Heart left ventricle (tissue), 16 donors: ENCODE measurements at regions not wholly inside any gene's neighbourhood (a gene's known extent, or its start where the extent isn't known, plus 50 kb on each side); places are given as distances from the start of the nearest gene placed in this dataset.

Experiments used
- ATAC-seq, 4 donors: fragments of 200-7000 bp; cut with Tn5 transposase; one replicate each; pipeline ENCODE4 v1.9.1; 2020 to 2022; ENCODE audit warnings: moderate library complexity in 4 of 4, mild to moderate bottlenecking in 3 of 4, moderate number of reproducible peaks in 1 of 4
- DNase-seq, 5 donors: peaks; one replicate each; pipeline ENCODE4 v3.0.0-alpha.2; 2020
- H3K27ac ChIP-seq, 12 donors: fragments of 200-600 bp; sonication (generic) in 4 of 12; one replicate each; pipeline versions ENCODE4 v1.5.0 to v1.8.0; 2016 to 2022; ENCODE audit warnings: mild to moderate bottlenecking in 2 of 12
- H3K27me3 ChIP-seq, 9 donors: fragments of 200-600 bp; sonication (generic) in 2 of 9; one replicate each; pipeline versions ENCODE4 v1.5.1 to v1.8.0; 2016 to 2022; ENCODE audit warnings: mild to moderate bottlenecking in 3 of 9
- H3K36me3 ChIP-seq, 9 donors: fragments of 200-600 bp; sonication (generic) in 2 of 9; one replicate each; pipeline versions ENCODE4 v1.5.0 to v1.8.0; 2018 to 2022; ENCODE audit warnings: mild to moderate bottlenecking in 2 of 9
- H3K4me1 ChIP-seq, 12 donors: fragments of 200-600 bp; sonication (generic) in 4 of 12; one replicate each; pipeline versions ENCODE4 v1.5.0 to v1.8.0; 2016 to 2022; ENCODE audit warnings: mild to moderate bottlenecking in 3 of 12
- H3K4me3 ChIP-seq, 12 donors: fragments of 200-600 bp; sonication (generic) in 4 of 12; one replicate each; pipeline versions ENCODE4 v1.5.0 to v1.8.0; 2017 to 2022; ENCODE audit warnings: mild to moderate bottlenecking in 9 of 12, moderate library complexity in 4 of 12
- H3K9me3 ChIP-seq, 12 donors: fragments of 200-600 bp; sonication (generic) in 4 of 12; one replicate each; pipeline versions ENCODE4 v1.5.0 to v1.8.0; 2016 to 2022; ENCODE audit warnings: mild to moderate bottlenecking in 1 of 12
- CTCF ChIP-seq, 12 donors: fragments of 200-600 bp; sonication (generic) in 4 of 12; IDR thresholded peaks; one replicate each; pipeline versions ENCODE4 v1.5.0 to v1.8.0; 2018 to 2022; ENCODE audit warnings: antibody characterized with exemption in 12 of 12, mild to moderate bottlenecking in 5 of 12
- POLR2A ChIP-seq, 2 donors: fragments of 450-650 bp; IDR thresholded peaks; one replicate each; pipeline ENCODE4 v1.6.1; 2017; ENCODE audit warnings: antibody characterized with exemption in 2 of 2, mild to moderate bottlenecking in 2 of 2, moderate library complexity in 2 of 2
- WGBS, 4 donors: extraction: QIAGEN DNeasy Blood & Tissue Kit in 2 of 4; methylation state at CpG; one replicate each; pipeline versions ENCODE4 v1.1.5 to v1.1.7; 2013 to 2018; 5-methylcytosine and 5-hydroxymethylcytosine counted together
- intact Hi-C, 10 donors: fragments of 100-400 bp; cut with DNase I; formaldehyde crosslinking; loops; one replicate each; pipeline versions ENCODE4 v1.11.1 to v1.14.2; 2022
- donor health status: ischemic (EF 13 %, LVEDD 7.1; RV severe dilation, severe dysfunction).
- donor health status: healthy with polysubstance abuse.
- donor health status: DM: no; HTN: yes; CAD: no.
- donor health status: DM: no; HTN: no; CAD: no.
- donor health status: ischemic (EF 25% LVEDD 6.9; RV normal size, moderate dysfunction).
- donor health status: ischemic (EF 25% LVEDD 5.7; RV mildly dilated, moderate dysfunction).
- donor health status: healthy.
- donor health status: DM: yes; HTN: yes; CAD: no.
- donor health status: ischemic (EF 35%, LVEDD 5.7; RV mildly dilated, moderate dysfunction).
- donor health status: nonischemic (EF 11% LVEDD 7.7; RV severe dilation, severe dysfunction).
- donor health status: DM: yes; HTN: yes; CAD: no.
- donor health status: PGD.
- donor health status: ischemic (EF 29% LVEDD 5.4; RV normal size, mild dysfunction).
- donor health status: nonischemic (EF 23%, LVEDD 6.1; RV moderate dilation, normal function).

- no peak for ATAC-seq
Observed at GRCh38 chr4:111499706-111500105, 645.5 kb upstream of the FAM241A start.

GRCh38 chr4:111500858-111501257 lies 644.4 kb upstream of the FAM241A start:
- intact Hi-C loops = no loop called here
- no peak overlapping the region for H3K27ac ChIP-seq
- H3K9me3 ChIP-seq = no peaks in the 10 kb centered on the region
- no peak overlapping the region for H3K4me3 ChIP-seq
- no peak for ATAC-seq
- H3K4me1 ChIP-seq = no peaks in the 10 kb centered on the region
- no peak for TF ChIP-seq POLR2A (IDR thresholded peaks at IDR 0.05)
- TF ChIP-seq CTCF (IDR thresholded peaks at IDR 0.05) = no peak
- DNase-seq = no peak
- WGBS, 4 donors = 72 to 94% (median 90%) methylated on average over 3 of the region's 3 CpGs
- H3K27me3 ChIP-seq = no peaks in the 10 kb centered on the region
- H3K36me3 ChIP-seq = no peaks in the 10 kb centered on the region

More at GRCh38 chr4:111499706-111500105, 645.5 kb upstream of the FAM241A start:
- no peak overlapping the region for H3K27ac ChIP-seq
- DNase-seq = no peak
- no peak for TF ChIP-seq POLR2A (IDR thresholded peaks at IDR 0.05)
- intact Hi-C loops = no loop called here
- no peak overlapping the region for H3K4me3 ChIP-seq
- 59 to 76% (median 70%) methylated on average over 1 of the region's 1 CpG for WGBS, 4 donors
- H3K27me3 ChIP-seq = no peaks in the 10 kb centered on the region
- H3K4me1 ChIP-seq = no peaks in the 10 kb centered on the region
- H3K9me3 ChIP-seq = no peaks in the 10 kb centered on the region
- H3K36me3 ChIP-seq = no peaks in the 10 kb centered on the region

- Histone ChIP-seq H3K4me3 (no peak overlapping the region), H3K9me3 (no peaks in the 10 kb centered on the region), H3K27me3 (no peaks in the 10 kb centered on the region), H3K4me1 (no peaks in the 10 kb centered on the region), H3K27ac (no peak overlapping the region), H3K36me3 (no peaks in the 10 kb centered on the region)
- ATAC-seq = no peak
- no peak for DNase-seq
- intact Hi-C loops = no loop called here
- 75 to 83% (median 80%) methylated on average over 2 of the region's 2 CpGs for WGBS, 4 donors
- TF ChIP-seq CTCF (IDR thresholded peaks at IDR 0.05) (no peak), POLR2A (IDR thresholded peaks at IDR 0.05) (no peak)
Observed at GRCh38 chr4:111501946-111502345, 643.3 kb upstream of the FAM241A start.

- Histone ChIP-seq H3K27ac (no peak overlapping the region), H3K4me1 (no peaks in the 10 kb centered on the region), H3K4me3 (no peak overlapping the region), H3K36me3 (no peaks in the 10 kb centered on the region), H3K27me3 (no peaks in the 10 kb centered on the region), H3K9me3 (no peaks in the 10 kb centered on the region)
- ATAC-seq (no peak), DNase-seq (no peak)
- intact Hi-C loops = no loop called here
- WGBS, 4 donors = 65 to 83% (median 74%) methylated on average over 2 of the region's 2 CpGs
- no peak for TF ChIP-seq POLR2A (IDR thresholded peaks at IDR 0.05)
- TF ChIP-seq CTCF (IDR thresholded peaks at IDR 0.05) = no peak
Observed at GRCh38 chr4:111502626-111503025, 642.6 kb upstream of the FAM241A start.

GRCh38 chr4:111506706-111507105 lies 638.5 kb upstream of the FAM241A start:
- Histone ChIP-seq H3K27ac (no peak overlapping the region), H3K36me3 (no peaks in the 10 kb centered on the region), H3K4me3 (no peak overlapping the region), H3K4me1 (no peaks in the 10 kb centered on the region), H3K27me3 (no peaks in the 10 kb centered on the region), H3K9me3 (no peaks in the 10 kb centered on the region)
- ATAC-seq = no peak
- intact Hi-C loops = no loop called here
- 70 to 80% (median 74%) methylated on average over 2 of the region's 2 CpGs for WGBS, 4 donors
- no peak for TF ChIP-seq POLR2A (IDR thresholded peaks at IDR 0.05)
- TF ChIP-seq CTCF (IDR thresholded peaks at IDR 0.05) = no peak
- DNase-seq = no peak
